HUES6 (cell line): ENCODE measurements at regions not wholly inside any gene's neighbourhood (a gene's known extent, or its start where the extent isn't known, plus 50 kb on each side); places are given as distances from the start of the nearest gene placed in this dataset.

Source experiments
- H3K27ac ChIP-seq: 2 replicates; pipeline ENCODE4 v1.7.0; 2013; ENCODE audit warnings: low read depth, mild to moderate bottlenecking, low read length, inconsistent platforms
- H3K27me3 ChIP-seq: 2 replicates; pipeline ENCODE4 v1.6.1; 2013; ENCODE audit warnings: low read length; ENCODE audit not compliant: control insufficient read depth, insufficient read depth
- H3K36me3 ChIP-seq: 2 replicates; pipeline ENCODE4 v1.6.1; 2013; ENCODE audit warnings: low read length; ENCODE audit not compliant: control insufficient read depth, insufficient read depth
- H3K4me1 ChIP-seq: 2 replicates; pipeline ENCODE4 v1.6.1; 2013; ENCODE audit warnings: low read length; ENCODE audit not compliant: control insufficient read depth, insufficient read depth
- H3K4me3 ChIP-seq: 2 replicates; pipeline ENCODE4 v1.5.1; 2013; ENCODE audit warnings: low read depth, low read length
- H3K9ac ChIP-seq: one replicate; pipeline ENCODE4 v1.6.1; 2013; ENCODE audit warnings: mild to moderate bottlenecking, low read length
- H3K9me3 ChIP-seq: 2 replicates; pipeline ENCODE4 v1.6.1; 2013; ENCODE audit warnings: low read depth, low read length; ENCODE audit not compliant: control insufficient read depth, insufficient read depth

DNA sequence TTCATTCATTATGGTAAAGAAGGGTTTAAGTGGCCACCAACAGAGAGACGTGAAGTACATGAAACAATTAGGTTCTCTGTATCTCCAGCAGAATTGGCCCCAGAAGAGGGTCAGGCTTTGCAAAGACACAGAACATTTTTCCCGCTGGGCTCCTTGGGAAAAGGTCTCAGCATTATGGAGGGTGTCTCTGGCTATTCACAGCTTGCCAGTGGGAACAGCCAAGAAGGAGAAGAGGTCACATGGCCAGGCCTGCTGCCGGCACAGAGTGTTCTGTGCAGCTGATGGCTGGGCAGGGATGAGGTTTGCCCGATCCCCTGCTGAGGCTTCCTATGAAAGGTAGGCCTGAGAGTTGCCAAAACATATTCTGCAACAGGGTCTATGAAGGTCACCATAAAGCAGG is 77.8 kb upstream of the LPP start:
- H3K9ac ChIP-seq = no peak overlapping the region
- no peaks in the 10 kb centered on the region for H3K27me3 ChIP-seq
- no peaks in the 10 kb centered on the region for H3K4me1 ChIP-seq
- H3K36me3 ChIP-seq = no peaks in the 10 kb centered on the region
- H3K27ac ChIP-seq = no peak overlapping the region
- H3K4me3 ChIP-seq = no peak overlapping the region
- H3K9me3 ChIP-seq = no peaks in the 10 kb centered on the region; the same call in 1 of the 2 replicates

DNA sequence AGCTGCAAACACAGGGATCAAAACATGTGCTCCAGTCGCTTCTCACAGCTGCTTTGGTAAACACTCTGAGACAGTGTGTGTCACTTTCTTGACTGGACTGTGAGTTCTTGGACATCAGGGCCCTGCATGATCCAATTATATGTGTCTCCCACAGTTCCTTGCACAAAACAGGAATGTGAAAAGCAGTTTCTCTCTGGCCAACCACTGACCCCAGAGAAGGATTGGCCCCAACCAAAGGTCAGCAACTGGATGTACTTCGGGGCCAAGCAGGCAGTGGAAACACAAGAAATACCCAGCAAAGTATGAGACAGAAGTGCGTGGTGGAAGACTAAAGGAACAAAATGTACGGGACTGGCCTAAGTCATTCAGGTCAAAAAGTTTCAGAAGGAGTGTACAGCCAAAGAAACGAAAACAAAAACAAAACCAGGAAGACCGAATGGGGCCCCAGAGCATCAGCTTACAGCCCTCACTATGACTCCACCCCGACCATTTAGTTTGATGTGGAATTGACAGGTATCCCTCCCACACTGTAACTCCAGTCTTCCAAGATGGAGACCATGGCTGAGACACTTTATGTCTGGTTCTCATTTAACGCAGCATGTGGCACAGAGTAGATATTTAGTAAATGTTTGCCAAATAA is 76.7 kb upstream of the LPP start:
- Histone ChIP-seq H3K9ac (no peak overlapping the region), H3K4me1 (no peaks in the 10 kb centered on the region), H3K9me3 (no peaks in the 10 kb centered on the region; the same call in 1 of the 2 replicates), H3K4me3 (no peak overlapping the region), H3K27ac (no peak overlapping the region), H3K36me3 (no peaks in the 10 kb centered on the region), H3K27me3 (no peaks in the 10 kb centered on the region)

DNA sequence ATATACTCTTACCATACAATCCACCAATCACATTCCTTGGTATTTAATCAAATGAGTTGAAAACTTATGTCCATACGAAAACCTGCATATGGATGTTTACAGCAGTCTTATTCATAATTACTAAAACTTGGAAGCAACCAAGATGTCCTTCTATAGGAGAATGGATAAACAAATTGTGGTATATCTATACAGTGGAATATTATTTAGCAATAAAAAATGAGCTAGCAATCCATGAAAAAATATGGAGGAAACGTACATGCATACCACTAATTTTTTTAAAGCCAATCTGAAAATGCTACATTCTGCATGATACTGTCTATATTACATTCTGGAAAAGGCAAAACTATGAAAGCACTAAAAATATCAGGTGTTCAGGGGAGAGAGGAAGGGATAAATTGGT is 73.9 kb upstream of the LPP start:
- Histone ChIP-seq H3K27ac (no peak overlapping the region), H3K4me1 (peaks cover 3% of the 10 kb centered on the region; the same call in 1 of the 2 replicates), H3K27me3 (no peaks in the 10 kb centered on the region), H3K9me3 (no peaks in the 10 kb centered on the region; the same call in 1 of the 2 replicates), H3K9ac (no peak overlapping the region), H3K36me3 (no peaks in the 10 kb centered on the region), H3K4me3 (no peak overlapping the region)

DNA sequence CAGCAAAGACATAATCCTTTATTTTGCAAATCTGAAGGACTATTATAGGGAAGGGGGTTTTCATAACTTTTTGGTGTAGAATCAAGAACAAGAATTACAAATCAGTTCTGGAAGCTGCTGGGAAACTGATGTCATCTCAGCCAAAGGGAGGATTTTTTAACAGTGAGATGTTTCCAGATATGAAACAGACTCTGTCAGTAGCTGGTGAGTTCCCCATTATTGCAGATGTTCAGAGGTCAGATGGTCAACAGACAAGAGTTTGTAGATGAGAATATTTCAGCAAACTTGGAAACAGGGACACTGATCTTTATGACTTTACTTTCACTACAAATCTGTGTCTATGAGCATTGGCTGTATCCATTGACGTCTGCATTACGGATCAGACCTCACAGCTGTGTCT is 71.9 kb upstream of the LPP start:
- H3K36me3 ChIP-seq = no peaks in the 10 kb centered on the region
- no peak overlapping the region for H3K4me3 ChIP-seq
- no peak overlapping the region for H3K27ac ChIP-seq
- H3K9ac ChIP-seq = no peak overlapping the region
- no peaks in the 10 kb centered on the region; the same call in 1 of the 2 replicates for H3K9me3 ChIP-seq
- peaks cover 6% of the 10 kb centered on the region; the same call in 1 of the 2 replicates for H3K4me1 ChIP-seq
- H3K27me3 ChIP-seq = no peaks in the 10 kb centered on the region

DNA sequence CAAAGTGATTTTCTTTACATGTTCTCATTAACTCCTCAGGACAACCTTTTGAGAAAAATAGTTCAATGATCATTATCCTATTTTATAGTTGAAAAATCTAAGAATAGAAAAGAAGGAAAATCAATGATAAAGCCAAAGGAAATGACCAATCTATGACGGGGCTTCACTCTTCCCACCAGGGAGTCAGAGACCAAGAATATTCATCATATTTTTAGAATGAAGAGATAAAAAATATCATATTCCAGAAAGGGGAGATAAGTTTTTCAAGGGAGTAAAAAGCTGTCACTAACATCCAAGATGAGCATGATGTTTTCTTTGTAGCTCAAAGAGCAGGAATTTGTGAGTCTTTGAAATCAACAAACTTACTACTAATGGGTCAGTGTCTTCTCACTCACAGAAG is 71.5 kb upstream of the LPP start:
- H3K27ac ChIP-seq = no peak overlapping the region
- H3K9ac ChIP-seq = no peak overlapping the region
- H3K4me1 ChIP-seq = peaks cover 6% of the 10 kb centered on the region; the same call in 1 of the 2 replicates
- no peaks in the 10 kb centered on the region; the same call in 1 of the 2 replicates for H3K9me3 ChIP-seq
- H3K36me3 ChIP-seq = no peaks in the 10 kb centered on the region
- H3K4me3 ChIP-seq = no peak overlapping the region
- H3K27me3 ChIP-seq = no peaks in the 10 kb centered on the region

DNA sequence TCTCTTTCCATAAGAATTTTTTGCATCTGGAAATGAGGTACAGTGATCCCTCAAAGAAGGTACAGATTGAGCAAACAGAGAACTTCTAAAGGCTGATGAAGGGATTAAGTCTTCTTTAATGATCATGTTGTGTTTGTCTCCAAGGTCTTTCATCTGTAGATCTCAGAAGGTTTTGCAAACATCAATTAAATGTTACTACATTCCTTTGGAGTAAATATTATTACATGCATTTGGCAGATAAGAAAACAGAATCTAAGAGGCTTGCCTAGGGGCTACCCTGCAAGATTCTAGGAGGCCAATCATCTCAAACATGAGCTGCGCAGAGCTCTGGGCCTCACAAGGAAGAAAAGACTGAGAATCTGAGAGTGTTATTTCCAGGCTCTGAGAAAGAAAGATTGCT is 70.9 kb upstream of the LPP start:
- no peaks in the 10 kb centered on the region for H3K36me3 ChIP-seq
- no peaks in the 10 kb centered on the region; the same call in 1 of the 2 replicates for H3K9me3 ChIP-seq
- no peak overlapping the region for H3K9ac ChIP-seq
- peaks cover 6% of the 10 kb centered on the region; the same call in 1 of the 2 replicates for H3K4me1 ChIP-seq
- no peak overlapping the region for H3K27ac ChIP-seq
- H3K4me3 ChIP-seq = no peak overlapping the region
- H3K27me3 ChIP-seq = no peaks in the 10 kb centered on the region

DNA sequence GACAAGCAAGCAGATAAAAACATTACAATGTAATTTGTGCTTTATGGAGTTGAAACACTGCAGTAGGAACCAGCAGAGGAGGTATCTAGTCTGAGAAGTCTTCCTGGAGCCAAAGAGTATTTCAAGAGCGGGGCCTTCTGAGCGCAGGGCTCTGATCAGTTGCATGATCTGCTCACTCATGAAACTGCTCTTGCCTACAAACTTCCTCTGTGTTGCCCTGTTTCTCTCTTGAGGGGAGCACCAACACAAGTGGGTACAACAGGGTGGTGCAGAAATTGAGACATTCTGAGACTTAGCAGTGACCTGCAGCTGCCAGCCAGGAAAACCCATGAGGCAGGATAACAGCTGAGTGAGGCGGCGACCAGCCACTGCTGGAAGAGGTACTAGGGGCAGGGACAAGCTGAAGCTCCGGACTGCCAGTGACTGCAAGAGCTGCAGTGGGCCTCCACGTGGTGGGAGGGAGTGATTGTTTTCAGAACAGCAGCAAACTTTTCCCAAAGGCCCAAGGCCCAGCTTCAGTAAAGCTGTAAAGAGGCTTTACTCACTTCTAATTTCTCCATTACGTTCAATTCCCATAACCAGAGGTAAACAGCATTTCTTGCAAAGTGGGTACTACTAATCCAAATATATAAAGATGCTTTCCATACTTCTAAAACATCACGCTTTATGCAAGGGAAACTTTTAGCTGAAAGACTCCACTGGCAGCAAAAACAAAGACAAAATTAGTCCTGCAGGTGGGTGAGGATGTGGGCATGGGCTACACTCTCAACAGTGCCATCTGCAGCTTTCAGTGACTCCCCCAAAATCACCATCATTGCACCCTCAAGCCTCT is 69.0 kb upstream of the LPP start:
- no peak overlapping the region for H3K27ac ChIP-seq
- no peaks in the 10 kb centered on the region for H3K36me3 ChIP-seq
- no peak overlapping the region for H3K4me3 ChIP-seq
- peaks cover 11% of the 10 kb centered on the region; the same call in 1 of the 2 replicates for H3K4me1 ChIP-seq
- H3K9me3 ChIP-seq = no peaks in the 10 kb centered on the region; the same call in 1 of the 2 replicates
- no peak overlapping the region for H3K9ac ChIP-seq
- H3K27me3 ChIP-seq = no peaks in the 10 kb centered on the region

DNA sequence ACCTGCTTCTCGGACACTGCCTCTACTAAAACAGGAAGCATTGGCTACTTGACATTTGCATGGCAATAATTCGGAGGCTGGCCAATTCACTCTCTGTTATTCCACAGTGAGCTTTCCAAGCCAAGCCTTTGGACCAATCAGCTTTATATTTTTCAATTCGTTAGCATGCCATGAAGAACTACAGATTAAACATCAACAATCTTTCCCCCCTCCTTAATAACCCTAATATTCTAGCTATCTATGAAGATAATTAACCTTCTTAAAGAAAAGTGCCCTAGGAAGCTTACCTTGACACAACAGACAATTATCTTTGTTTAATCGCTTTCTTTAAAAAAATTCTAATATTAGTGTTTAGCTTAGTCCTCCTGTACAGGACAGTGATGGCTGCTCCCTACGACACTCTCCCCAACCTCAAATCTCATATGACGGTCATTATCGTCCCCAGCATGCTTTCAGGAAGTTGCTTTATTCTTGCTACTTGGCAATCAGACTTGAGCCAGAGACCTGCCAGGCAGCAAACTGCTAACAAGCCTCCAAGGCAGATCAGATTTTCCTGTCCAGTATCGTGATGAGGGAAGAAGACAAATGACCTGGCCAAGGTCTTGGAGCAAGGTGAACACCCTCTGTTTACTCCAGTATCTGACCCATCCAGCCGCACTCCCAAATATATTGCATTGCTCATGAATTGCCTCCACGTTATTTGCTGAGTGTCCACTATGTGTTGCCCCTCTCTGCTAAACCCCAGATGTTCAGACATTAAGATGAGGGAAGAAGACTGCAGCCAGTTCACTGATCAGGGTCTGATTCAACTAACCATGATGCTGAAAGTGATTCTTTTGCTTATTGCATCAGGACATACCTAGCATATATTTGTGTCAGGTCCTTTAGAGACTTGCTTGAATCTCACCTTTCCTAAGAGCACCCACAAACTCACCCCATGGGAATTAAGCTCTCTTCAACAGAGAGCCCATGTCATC is 68.1 kb upstream of the LPP start:
- Histone ChIP-seq H3K9ac (no peak overlapping the region), H3K4me1 (peaks cover 11% of the 10 kb centered on the region; the same call in 1 of the 2 replicates), H3K4me3 (no peak overlapping the region), H3K9me3 (no peaks in the 10 kb centered on the region), H3K27ac (no peak overlapping the region), H3K36me3 (no peaks in the 10 kb centered on the region), H3K27me3 (no peaks in the 10 kb centered on the region)

DNA sequence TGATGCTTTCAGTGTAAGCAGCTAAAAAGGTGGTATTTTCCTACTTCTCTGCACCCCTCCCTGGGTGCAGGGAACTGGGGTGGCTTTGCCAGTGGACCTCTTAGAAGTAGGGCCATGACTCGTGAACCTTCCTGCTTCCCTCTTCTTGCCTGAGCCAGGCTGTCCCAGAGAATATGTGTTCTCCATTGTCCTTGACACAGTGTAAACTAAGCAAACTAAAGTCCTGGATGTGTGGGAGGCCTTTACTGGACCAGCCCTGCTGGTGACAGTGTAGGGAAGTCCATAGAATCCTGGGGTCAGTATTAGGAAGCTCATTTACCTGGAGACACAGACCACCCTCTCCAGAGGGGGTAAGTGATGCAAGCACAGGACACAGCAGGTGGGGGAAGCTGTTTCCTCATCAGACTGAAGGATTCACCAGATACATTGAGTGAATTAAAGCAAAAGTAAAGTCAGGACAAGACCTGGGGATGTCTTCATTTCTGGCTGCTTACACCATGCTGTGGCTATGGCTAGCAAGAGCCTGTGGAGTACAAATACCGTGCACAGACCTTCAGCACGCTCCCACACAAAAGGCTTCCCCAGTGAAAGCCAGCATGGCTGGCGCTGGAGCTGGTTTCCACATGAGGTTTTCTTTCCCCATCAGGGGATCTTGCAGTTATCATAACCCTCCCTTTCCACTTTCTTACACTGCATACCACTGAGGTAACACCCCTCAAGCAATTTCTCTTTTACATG is 64.8 kb upstream of the LPP start:
- Histone ChIP-seq H3K36me3 (no peaks in the 10 kb centered on the region), H3K4me3 (no peak overlapping the region), H3K9ac (no peak overlapping the region), H3K4me1 (peaks cover 11% of the 10 kb centered on the region; the same call in 1 of the 2 replicates), H3K27ac (no peak overlapping the region), H3K9me3 (no peaks in the 10 kb centered on the region), H3K27me3 (no peaks in the 10 kb centered on the region)

DNA sequence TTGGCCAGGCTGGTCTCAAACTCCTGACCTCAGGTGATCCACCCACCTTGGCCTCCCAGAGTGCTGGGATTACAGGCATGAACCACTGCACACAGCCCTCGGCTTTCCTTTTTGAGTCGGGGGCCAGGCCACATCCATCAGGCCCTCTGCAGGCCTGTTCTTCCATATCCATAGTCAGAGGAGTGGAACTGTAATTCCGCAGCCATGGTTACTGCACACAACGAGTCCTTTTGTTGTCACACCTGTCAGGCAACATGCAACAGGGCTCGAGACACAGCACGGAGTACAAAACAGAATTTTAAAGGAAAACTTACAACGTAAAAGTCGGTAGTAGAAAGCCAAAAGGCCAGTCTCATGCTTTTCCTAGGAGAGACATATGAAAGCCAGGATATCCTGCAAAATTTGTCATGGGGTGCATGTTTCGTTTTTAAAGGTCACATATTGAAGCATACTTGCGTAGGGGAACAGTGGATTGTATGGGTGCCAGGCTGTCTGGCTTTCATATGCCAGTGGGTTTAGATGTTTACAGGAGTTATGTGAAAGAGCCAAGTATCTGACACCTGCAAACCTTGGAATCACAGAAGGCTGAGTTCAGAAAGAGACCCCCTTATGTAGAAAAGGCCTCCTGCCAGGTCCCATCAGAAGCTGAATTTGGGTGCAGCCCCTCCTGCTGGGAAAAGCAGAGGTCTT is 63.2 kb upstream of the LPP start:
- Histone ChIP-seq H3K4me3 (no peak overlapping the region), H3K36me3 (no peaks in the 10 kb centered on the region), H3K9me3 (no peaks in the 10 kb centered on the region), H3K4me1 (0 out of 2 replicates have a peak, but pooled peaks cover 5% of the 10 kb centered on the region), H3K27me3 (no peaks in the 10 kb centered on the region), H3K27ac (no peak overlapping the region), H3K9ac (no peak overlapping the region)
